ENCODE measurements at regions not wholly inside any gene's neighbourhood (a gene's known extent, or its start where the extent isn't known, plus 50 kb on each side); places are given as distances from the start of the nearest gene placed in this dataset.

DNA sequence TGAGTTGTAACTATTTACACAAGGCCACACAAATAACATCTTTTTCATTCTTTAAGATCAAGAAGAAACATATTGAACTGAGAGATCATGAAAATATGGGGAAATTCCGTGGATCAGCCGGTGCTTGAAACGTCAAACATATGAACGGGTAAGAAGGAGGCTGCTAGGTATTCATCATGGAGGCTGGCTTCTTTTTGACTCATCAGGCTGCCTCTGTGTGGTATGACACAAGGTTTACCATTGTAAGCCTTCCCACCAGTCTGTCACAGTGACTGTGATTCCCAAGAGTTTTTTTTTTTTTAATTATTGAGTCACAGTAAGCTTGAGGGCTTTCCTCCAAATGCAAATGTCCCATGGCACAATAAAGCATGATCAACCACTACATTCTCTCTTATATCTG lies 506.9 kb downstream of the BCL11A start:
- Histone ChIP-seq H3K27ac (ENCODE audit: low read depth, low read length) (no peak overlapping the region), H3K9me3 (ENCODE audit: low read depth, low read length) (peaks cover 4% of the 10 kb centered on the region), H3K4me1 (ENCODE audit: insufficient read depth, low read length) (no peaks in the 10 kb centered on the region), H3K4me2 (ENCODE audit: insufficient read depth, low read length) (no peak overlapping the region), H3K4me3 (ENCODE audit: insufficient read depth, low read length) (no peak overlapping the region), H3K36me3 (ENCODE audit: insufficient read depth, low read length) (no peaks in the 10 kb centered on the region), H2AFZ (ENCODE audit: low read length) (no peak overlapping the region), H4K20me1 (ENCODE audit: insufficient read depth, low read length) (no peaks in the 10 kb centered on the region), H3K27me3 (ENCODE audit: insufficient read depth, low read length) (no peaks in the 10 kb centered on the region), H3K79me2 (ENCODE audit: insufficient read depth, low read length) (no peaks in the 10 kb centered on the region)
- TF ChIP-seq, protein P1, sequence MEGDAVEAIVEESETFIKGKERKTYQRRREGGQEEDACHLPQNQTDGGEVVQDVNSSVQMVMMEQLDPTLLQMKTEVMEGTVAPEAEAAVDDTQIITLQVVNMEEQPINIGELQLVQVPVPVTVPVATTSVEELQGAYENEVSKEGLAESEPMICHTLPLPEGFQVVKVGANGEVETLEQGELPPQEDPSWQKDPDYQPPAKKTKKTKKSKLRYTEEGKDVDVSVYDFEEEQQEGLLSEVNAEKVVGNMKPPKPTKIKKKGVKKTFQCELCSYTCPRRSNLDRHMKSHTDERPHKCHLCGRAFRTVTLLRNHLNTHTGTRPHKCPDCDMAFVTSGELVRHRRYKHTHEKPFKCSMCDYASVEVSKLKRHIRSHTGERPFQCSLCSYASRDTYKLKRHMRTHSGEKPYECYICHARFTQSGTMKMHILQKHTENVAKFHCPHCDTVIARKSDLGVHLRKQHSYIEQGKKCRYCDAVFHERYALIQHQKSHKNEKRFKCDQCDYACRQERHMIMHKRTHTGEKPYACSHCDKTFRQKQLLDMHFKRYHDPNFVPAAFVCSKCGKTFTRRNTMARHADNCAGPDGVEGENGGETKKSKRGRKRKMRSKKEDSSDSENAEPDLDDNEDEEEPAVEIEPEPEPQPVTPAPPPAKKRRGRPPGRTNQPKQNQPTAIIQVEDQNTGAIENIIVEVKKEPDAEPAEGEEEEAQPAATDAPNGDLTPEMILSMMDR (IDR thresholded peaks at IDR 0.05; ENCODE audit: extremely low read depth, low read depth, low read length), result no peak
- no peak for DNase-seq (ENCODE audit: insufficient read length, low spot score, missing footprints)

DNA sequence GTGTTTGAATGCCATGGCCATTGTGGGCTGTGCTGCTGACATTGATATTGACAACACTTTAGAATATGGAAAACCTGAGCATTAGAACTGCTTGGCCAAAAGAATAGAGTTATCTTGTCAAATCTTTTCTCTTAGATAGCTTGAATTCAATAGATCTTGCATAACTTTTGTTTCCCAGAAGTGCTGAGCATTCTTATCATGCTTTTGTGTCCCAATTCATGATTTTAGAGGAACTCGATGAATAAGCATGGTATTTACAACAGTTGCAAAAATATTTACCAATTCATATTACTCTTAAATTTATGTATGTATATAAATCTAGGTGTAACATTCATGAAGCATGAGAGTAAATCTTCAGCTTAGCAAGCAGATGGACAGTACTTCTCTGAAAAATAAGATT lies 508.0 kb downstream of the BCL11A start:
- TF ChIP-seq, protein P1 (IDR thresholded peaks at IDR 0.05; ENCODE audit: extremely low read depth, low read depth, low read length), result no peak
- no peak overlapping the region for H3K4me3 ChIP-seq (ENCODE audit: insufficient read depth, low read length)
- no peaks in the 10 kb centered on the region for H3K4me1 ChIP-seq (ENCODE audit: insufficient read depth, low read length)
- H3K36me3 ChIP-seq (ENCODE audit: insufficient read depth, low read length), result no peaks in the 10 kb centered on the region
- H3K79me2 ChIP-seq (ENCODE audit: insufficient read depth, low read length), result no peaks in the 10 kb centered on the region
- no peak overlapping the region for H3K4me2 ChIP-seq (ENCODE audit: insufficient read depth, low read length)
- no peak overlapping the region for H2AFZ ChIP-seq (ENCODE audit: low read length)
- no peaks in the 10 kb centered on the region for H4K20me1 ChIP-seq (ENCODE audit: insufficient read depth, low read length)
- H3K27me3 ChIP-seq (ENCODE audit: insufficient read depth, low read length), result no peaks in the 10 kb centered on the region
- peaks cover 4% of the 10 kb centered on the region for H3K9me3 ChIP-seq (ENCODE audit: low read depth, low read length)
- H3K27ac ChIP-seq (ENCODE audit: low read depth, low read length), result no peak overlapping the region
- no peak for DNase-seq (ENCODE audit: insufficient read length, low spot score, missing footprints)

DNA sequence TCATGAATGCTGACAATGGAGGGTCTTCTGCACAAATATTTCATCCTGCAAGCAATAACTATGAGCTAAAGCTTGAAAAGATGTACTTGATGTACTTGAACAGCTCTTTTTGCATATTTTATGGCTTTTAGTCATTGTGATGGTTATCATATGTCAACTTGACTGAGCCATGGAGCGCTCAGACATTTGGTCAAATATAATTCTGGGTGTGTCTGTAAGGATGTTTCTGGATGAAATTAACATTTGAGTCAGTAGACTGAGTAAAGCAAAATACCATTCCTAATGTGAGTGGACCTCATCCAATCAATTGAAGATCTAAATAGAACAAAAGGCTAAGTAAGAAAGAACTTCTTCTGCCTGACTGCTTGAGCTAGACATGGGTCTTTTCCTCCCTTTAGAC lies 509.0 kb downstream of the BCL11A start:
- Histone ChIP-seq H3K79me2 (ENCODE audit: insufficient read depth, low read length) (no peaks in the 10 kb centered on the region), H3K27me3 (ENCODE audit: insufficient read depth, low read length) (no peaks in the 10 kb centered on the region), H3K9me3 (ENCODE audit: low read depth, low read length) (peaks cover 2% of the 10 kb centered on the region), H3K4me3 (ENCODE audit: insufficient read depth, low read length) (no peak overlapping the region), H3K36me3 (ENCODE audit: insufficient read depth, low read length) (no peaks in the 10 kb centered on the region), H2AFZ (ENCODE audit: low read length) (no peak overlapping the region), H4K20me1 (ENCODE audit: insufficient read depth, low read length) (no peaks in the 10 kb centered on the region), H3K4me1 (ENCODE audit: insufficient read depth, low read length) (no peaks in the 10 kb centered on the region), H3K27ac (ENCODE audit: low read depth, low read length) (no peak overlapping the region), H3K4me2 (ENCODE audit: insufficient read depth, low read length) (no peak overlapping the region)
- DNase-seq (ENCODE audit: insufficient read length, low spot score, missing footprints), result no peak
- TF ChIP-seq, protein P1 (IDR thresholded peaks at IDR 0.05; ENCODE audit: extremely low read depth, low read depth, low read length), result no peak

DNA sequence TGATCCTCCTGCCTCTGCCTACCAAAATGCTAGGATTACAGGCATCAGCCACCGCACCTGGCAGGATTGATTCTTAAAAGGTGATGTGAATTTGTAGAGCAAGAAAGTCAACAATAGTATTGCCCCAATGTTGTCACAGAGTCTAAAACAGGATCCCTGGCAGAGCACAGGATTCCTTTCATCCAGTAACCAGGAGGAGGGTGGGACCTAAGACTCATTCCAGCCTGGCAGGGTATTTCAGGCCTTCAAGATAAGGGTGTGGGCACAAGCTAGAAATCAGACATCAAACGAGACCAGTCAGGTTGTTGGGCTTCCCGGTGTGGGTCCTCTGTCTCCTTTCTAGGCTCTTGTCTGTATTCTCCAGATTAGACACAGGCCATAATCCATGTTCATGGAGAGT lies 511.4 kb downstream of the BCL11A start:
- TF ChIP-seq, protein P1 (IDR thresholded peaks at IDR 0.05; ENCODE audit: extremely low read depth, low read depth, low read length), result no peak
- no peak overlapping the region for H3K4me2 ChIP-seq (ENCODE audit: insufficient read depth, low read length)
- no peak overlapping the region for H3K4me3 ChIP-seq (ENCODE audit: insufficient read depth, low read length)
- H2AFZ ChIP-seq (ENCODE audit: low read length), result no peak overlapping the region
- no peaks in the 10 kb centered on the region for H3K27me3 ChIP-seq (ENCODE audit: insufficient read depth, low read length)
- no peaks in the 10 kb centered on the region for H3K9me3 ChIP-seq (ENCODE audit: low read depth, low read length)
- H3K79me2 ChIP-seq (ENCODE audit: insufficient read depth, low read length), result no peaks in the 10 kb centered on the region
- H3K27ac ChIP-seq (ENCODE audit: low read depth, low read length), result no peak overlapping the region
- no peaks in the 10 kb centered on the region for H3K4me1 ChIP-seq (ENCODE audit: insufficient read depth, low read length)
- no peaks in the 10 kb centered on the region for H4K20me1 ChIP-seq (ENCODE audit: insufficient read depth, low read length)
- no peaks in the 10 kb centered on the region for H3K36me3 ChIP-seq (ENCODE audit: insufficient read depth, low read length)
- no peak for DNase-seq (ENCODE audit: insufficient read length, low spot score, missing footprints)

Data from osteoblast (primary cell).